Kidney epithelial cell (primary cell): ENCODE measurements at regions not wholly inside any gene's neighbourhood (a gene's known extent, or its start where the extent isn't known, plus 50 kb on each side); places are given as distances from the start of the nearest gene placed in this dataset.

Experiments
- DNase-seq: peaks from one replicate; pipeline ENCODE4 v3.0.0-alpha.2; 2010; ENCODE audit warnings: low read depth
- H3K27me3 ChIP-seq: 2 replicates; pipeline ENCODE4 v1.6.0; 2011; ENCODE audit warnings: low read length; ENCODE audit not compliant: control insufficient read depth, insufficient read depth
- H3K36me3 ChIP-seq: 2 replicates; pipeline ENCODE4 v1.5.1; 2011; ENCODE audit warnings: low read length; ENCODE audit not compliant: control insufficient read depth, insufficient read depth
- H3K4me3 ChIP-seq: 2 replicates; pipeline ENCODE4 v1.5.1; 2011; ENCODE audit warnings: low read depth, mild to moderate bottlenecking, control low read depth, low read length
- TF ChIP-seq, protein P1 (sequence below): IDR thresholded peaks from 2 replicates; pipeline ENCODE4 v1.5.1; 2011; ENCODE audit warnings: mild to moderate bottlenecking, moderate library complexity, low read length, control low read depth, inconsistent platforms; ENCODE audit not compliant: insufficient read depth, poor library complexity, severe bottlenecking

DNA sequence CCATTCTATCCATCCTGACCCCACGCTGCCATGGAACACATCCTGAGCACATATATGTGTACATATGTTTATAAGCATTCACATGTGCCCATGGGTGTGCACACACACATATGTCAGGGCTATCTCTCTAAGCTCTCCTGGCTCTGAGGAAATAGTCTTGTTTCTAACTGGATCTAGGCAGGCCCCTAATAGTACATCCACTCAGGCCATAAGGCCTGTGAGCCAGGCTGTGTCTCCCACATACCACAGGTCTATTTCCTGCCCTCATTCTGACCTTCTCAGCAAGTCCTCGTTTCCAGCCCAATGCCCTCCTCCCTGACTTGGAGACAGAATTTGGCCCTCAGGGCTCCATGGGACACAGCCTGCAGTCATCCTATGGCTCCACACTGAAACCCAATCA lies 284.8 kb upstream of the CTNNB1 start:
- Histone ChIP-seq H3K36me3 (no peaks in the 10 kb centered on the region), H3K27me3 (no peaks in the 10 kb centered on the region), H3K4me3 (no peak overlapping the region)
- no peak for DNase-seq
- TF ChIP-seq, protein P1, sequence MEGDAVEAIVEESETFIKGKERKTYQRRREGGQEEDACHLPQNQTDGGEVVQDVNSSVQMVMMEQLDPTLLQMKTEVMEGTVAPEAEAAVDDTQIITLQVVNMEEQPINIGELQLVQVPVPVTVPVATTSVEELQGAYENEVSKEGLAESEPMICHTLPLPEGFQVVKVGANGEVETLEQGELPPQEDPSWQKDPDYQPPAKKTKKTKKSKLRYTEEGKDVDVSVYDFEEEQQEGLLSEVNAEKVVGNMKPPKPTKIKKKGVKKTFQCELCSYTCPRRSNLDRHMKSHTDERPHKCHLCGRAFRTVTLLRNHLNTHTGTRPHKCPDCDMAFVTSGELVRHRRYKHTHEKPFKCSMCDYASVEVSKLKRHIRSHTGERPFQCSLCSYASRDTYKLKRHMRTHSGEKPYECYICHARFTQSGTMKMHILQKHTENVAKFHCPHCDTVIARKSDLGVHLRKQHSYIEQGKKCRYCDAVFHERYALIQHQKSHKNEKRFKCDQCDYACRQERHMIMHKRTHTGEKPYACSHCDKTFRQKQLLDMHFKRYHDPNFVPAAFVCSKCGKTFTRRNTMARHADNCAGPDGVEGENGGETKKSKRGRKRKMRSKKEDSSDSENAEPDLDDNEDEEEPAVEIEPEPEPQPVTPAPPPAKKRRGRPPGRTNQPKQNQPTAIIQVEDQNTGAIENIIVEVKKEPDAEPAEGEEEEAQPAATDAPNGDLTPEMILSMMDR = no peak

DNA sequence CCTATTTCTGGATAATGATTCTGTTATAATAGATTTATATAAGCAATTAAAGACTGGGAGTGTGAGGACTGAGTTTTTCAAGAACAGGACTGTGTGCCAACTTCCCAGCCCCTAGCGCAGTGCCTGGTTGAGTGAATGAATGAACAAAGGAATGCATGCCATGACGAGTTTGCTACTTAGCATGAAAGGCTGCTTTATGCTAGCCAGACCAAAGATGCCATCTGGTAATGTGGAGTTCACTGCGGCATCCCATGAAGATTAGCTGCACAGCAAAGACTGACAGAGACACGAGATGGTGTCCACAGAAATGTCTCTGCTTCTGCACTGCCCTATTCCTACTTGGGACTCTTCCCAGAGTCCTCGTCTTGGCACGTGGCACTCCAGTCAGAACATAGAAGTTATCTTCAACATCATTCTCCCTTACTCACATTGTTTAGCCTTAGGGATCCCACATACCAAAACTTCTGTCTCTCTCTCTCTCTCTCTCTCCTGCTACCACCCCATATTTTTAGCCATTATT lies 283.9 kb upstream of the CTNNB1 start:
- Histone ChIP-seq H3K27me3 (no peaks in the 10 kb centered on the region), H3K36me3 (no peaks in the 10 kb centered on the region), H3K4me3 (no peak overlapping the region)
- TF ChIP-seq, protein P1 = no peak
- DNase-seq = no peak

DNA sequence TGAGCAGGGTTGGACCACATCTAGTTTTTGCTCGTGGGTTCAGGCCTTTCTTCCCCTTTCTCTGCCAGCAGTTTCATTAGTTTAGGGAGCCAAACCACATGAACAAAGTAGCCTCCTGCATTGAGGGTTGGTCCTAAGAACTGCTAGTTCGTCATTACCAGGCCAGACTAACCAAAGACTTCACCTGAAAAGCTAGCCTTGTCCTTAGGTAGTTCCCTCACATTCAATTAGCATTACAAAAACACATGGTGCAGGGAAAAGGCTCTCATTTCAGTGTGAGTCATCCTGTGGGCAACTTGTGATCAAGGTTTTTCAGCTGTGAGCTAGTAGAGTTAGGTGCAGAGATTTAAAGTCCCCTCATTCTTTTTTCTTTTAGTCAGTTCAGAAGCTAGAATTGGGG lies 279.3 kb upstream of the CTNNB1 start:
- Histone ChIP-seq H3K27me3 (no peaks in the 10 kb centered on the region), H3K4me3 (no peak overlapping the region), H3K36me3 (no peaks in the 10 kb centered on the region)
- peak; percentile 71 for DNase-seq
- TF ChIP-seq, protein P1 = no peak

DNA sequence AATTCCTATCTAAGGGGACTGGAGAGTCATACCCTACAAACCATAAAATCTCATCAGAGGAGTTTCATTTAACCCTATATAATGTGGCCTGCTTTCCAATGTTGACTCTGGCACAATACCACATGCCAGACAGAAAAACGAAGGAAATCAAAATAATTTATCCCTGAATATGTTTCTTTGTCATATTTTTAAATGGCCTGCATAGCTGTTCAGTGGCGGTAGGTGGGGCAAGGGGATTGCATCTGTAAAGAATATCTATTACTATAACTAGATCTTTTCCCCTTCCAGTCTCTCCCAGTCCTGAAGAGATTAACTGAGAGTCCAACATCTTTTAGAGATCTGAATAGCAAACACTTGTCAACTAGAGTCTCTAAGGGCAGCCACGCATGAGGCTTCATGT lies 278.1 kb upstream of the CTNNB1 start:
- no peaks in the 10 kb centered on the region for H3K27me3 ChIP-seq
- TF ChIP-seq, protein P1 = no peak

DNA sequence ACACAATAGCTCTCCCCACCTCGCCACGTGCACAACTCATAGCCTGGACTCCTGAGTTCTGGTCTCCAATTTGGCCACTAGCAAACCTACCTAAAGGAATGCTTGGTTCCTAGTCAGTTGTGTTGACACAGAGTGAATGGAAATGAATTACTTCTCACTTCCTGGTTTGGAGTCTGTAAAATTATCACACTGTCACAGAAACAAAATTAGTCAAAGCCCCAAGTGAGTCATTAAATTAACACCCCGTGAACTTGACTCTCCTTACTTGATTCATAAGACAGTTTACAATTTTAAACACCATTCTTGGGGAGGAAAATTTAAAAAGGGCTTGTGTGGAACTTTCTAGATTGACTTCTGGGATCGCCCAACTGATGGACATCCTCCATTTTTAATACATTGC lies 276.2 kb upstream of the CTNNB1 start:
- Histone ChIP-seq H3K36me3 (no peaks in the 10 kb centered on the region), H3K27me3 (no peaks in the 10 kb centered on the region), H3K4me3 (no peak overlapping the region)
- TF ChIP-seq, protein P1 = no peak
- no peak for DNase-seq

More for the DNA sequence above, 278.1 kb upstream of the CTNNB1 start:
- DNase-seq = no peak
- H3K36me3 ChIP-seq = no peaks in the 10 kb centered on the region
- no peak overlapping the region for H3K4me3 ChIP-seq

DNA sequence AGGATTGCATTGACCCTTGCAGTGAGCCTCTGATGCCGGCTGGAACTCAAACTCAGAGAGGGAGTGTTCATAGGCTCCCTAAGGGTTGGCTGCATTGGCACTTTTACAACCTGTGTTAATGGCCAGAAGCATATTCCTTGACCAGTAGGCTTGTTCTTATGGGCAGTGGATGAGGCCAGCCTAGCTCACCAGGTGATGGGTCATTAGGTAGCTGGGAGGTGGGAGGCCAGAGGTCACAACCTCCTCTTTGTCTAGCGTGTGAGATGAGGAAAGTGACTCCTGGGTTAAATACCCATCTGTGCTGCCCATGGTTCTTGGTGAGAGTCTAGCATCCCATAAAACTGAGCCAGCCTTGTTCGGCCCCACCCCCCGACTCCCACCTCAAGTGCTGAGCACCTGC lies 275.7 kb upstream of the CTNNB1 start:
- Histone ChIP-seq H3K27me3 (no peaks in the 10 kb centered on the region), H3K36me3 (no peaks in the 10 kb centered on the region), H3K4me3 (no peak overlapping the region)
- no peak for DNase-seq
- TF ChIP-seq, protein P1 = no peak
